BLaER1 treated with 17β-estradiol and CSF1 and Interleukin-3, amounts not matched to agents 10 nM and 100 nM (cell line): ENCODE measurements at regions not wholly inside any gene's neighbourhood (a gene's known extent, or its start where the extent isn't known, plus 50 kb on each side); places are given as distances from the start of the nearest gene placed in this dataset.

Experiments
- H3K27ac ChIP-seq, 11 experiments: shearing (Covaris generic); formaldehyde crosslinking; 2 replicates each; pipeline ENCODE4 v1.8.1; 2022
- H3K27me3 ChIP-seq, 11 experiments: shearing (Covaris generic); formaldehyde crosslinking; 2 replicates each; pipeline ENCODE4 v1.8.1; 2022
- H3K36me3 ChIP-seq, 11 experiments: shearing (Covaris generic); formaldehyde crosslinking; 2 replicates each; pipeline ENCODE4 v1.8.1; 2022
- H3K4me1 ChIP-seq, 10 experiments: shearing (Covaris generic); formaldehyde crosslinking; 2 replicates each; pipeline ENCODE4 v1.8.1; 2022
- H3K4me2 ChIP-seq, 11 experiments: shearing (Covaris generic); formaldehyde crosslinking; 2 replicates each; pipeline ENCODE4 v1.8.1; 2022
- H3K4me3 ChIP-seq, 10 experiments: shearing (Covaris generic); formaldehyde crosslinking; 2 replicates each; pipeline ENCODE4 v1.8.1; 2022
- H3K9ac ChIP-seq, 11 experiments: shearing (Covaris generic); formaldehyde crosslinking; 2 replicates each; pipeline ENCODE4 v1.8.1; 2022
- H3K9me3 ChIP-seq, 11 experiments: shearing (Covaris generic); formaldehyde crosslinking; replicated peaks in 1 of 11; 2 replicates each; pipeline ENCODE4 v1.8.1; 2022
- H4K20me1 ChIP-seq, 11 experiments: shearing (Covaris generic); formaldehyde crosslinking; 2 replicates each; pipeline ENCODE4 v1.8.1; 2022
- Cebpa-rat ChIP-seq, 11 experiments: shearing (Covaris generic); IDR thresholded peaks; 2 replicates each; pipeline ENCODE4 v1.8.1; 2022

GRCh38 chr4:1480720-1481119 lies 74.5 kb upstream of the NKX1-1 start:
- H3K9ac ChIP-seq = no peak overlapping the region
- no peak overlapping the region for H3K4me2 ChIP-seq
- H3K27ac ChIP-seq = no peak overlapping the region
- no peak overlapping the region for H3K4me3 ChIP-seq
- H3K36me3 ChIP-seq = no peaks in the 10 kb centered on the region
- no peaks in the 10 kb centered on the region for H4K20me1 ChIP-seq
- H3K9me3 ChIP-seq = peaks cover 34 to 52% (median 42%) of the 10 kb centered on the region in 11 experiments
- no peaks in the 10 kb centered on the region for H3K4me1 ChIP-seq
- TF ChIP-seq Cebpa-rat (IDR thresholded peaks at IDR 0.05) = no peak
- no peaks in the 10 kb centered on the region for H3K27me3 ChIP-seq

DNA sequence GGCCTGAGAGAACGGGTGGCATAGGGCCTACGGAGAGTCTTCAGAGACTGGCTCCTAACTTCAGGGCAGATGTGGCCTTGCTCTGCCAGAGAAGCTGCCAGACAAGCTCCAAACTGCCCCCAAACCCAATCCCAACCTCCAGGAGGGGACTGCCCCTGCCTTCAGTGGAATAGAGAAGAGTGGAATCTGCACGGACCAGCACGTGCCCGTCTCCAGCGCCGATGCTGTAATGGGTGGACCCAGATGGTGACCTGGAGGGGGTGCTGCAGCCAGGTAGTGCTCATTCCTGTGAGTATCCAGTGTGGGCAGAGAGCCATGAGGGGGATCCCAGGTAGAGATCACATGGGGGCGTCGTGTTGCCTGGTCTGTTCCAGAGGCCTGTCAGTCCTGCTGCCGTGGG lies 73.2 kb upstream of the NKX1-1 start:
- Histone ChIP-seq H3K9ac (no peak overlapping the region), H4K20me1 (no peaks in the 10 kb centered on the region), H3K9me3 (peaks cover 23 to 39% (median 30%) of the 10 kb centered on the region in 11 experiments), H3K36me3 (no peaks in the 10 kb centered on the region), H3K27ac (no peak overlapping the region), H3K4me1 (no peaks in the 10 kb centered on the region), H3K4me2 (no peak overlapping the region), H3K27me3 (no peaks in the 10 kb centered on the region), H3K4me3 (no peak overlapping the region)
- no peak for TF ChIP-seq Cebpa-rat (IDR thresholded peaks at IDR 0.05)

DNA sequence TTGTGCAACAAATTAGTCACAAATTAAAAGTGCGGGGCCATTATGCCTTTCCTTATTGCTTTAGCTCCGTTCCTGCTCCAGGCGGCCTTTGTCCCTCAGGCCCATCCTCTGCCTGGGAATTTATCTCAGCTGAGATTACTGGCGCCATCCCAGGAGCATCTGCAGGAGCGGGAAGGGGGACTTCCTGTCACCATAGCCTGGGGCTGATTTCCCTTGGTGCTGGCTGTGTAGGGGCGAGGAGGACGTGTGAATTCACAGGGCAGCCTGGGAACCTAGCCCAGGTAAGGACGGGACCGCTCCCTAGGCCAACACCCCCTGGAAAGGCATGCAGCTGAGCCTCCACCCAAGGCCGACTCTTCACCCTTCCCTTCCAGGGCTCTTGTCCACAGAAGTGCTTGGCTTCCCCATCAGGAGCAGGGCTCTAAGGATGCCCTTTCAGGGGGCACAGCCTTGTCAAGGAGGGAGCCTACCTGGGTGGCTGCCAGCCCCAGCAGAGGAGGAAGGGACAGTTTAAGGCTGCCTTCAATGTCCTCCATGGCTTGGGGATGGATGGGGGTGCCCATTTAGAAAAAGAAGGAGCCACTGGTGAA lies 72.6 kb upstream of the NKX1-1 start:
- Histone ChIP-seq H4K20me1 (no peaks in the 10 kb centered on the region), H3K9me3 (peaks cover 23 to 39% (median 28%) of the 10 kb centered on the region in 11 experiments), H3K27me3 (no peaks in the 10 kb centered on the region), H3K9ac (no peak overlapping the region), H3K4me1 (no peaks in the 10 kb centered on the region), H3K27ac (no peak overlapping the region), H3K4me2 (no peak overlapping the region), H3K36me3 (no peaks in the 10 kb centered on the region), H3K4me3 (no peak overlapping the region)
- TF ChIP-seq Cebpa-rat (IDR thresholded peaks at IDR 0.05) = no peak

- peaks cover 0 to under 1% (median 0%) of the 10 kb centered on the region in 11 experiments; a peak in 1 of 22 replicates for H3K27me3 ChIP-seq
- TF ChIP-seq Cebpa-rat (IDR thresholded peaks at IDR 0.05) = no peak
- H4K20me1 ChIP-seq = no peaks in the 10 kb centered on the region
These were observed 71.0 kb upstream of the NKX1-1 start for GRCh38 chr4:1477045-1477840.

DNA sequence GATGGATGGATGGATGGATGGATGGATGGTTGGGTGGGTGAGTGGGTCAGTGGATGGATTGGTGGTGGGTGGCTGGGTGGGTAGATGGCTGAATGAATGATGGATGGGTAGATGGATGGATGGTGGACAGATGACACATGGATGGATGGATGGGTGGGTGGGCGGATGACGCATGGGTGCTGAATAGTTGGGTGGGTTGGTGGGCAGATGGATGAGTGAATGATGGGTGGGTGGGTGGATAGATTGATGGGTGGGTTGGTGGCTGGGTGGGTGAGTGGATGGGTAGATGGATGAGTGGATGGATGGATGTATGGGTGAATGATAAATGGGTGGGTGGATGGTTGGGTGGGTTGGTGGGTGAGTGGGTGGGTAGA lies 69.9 kb upstream of the NKX1-1 start:
- H3K27me3 ChIP-seq = peaks cover 0 to 4% (median 0%) of the 10 kb centered on the region in 11 experiments; a peak in 1 of 22 replicates
- H4K20me1 ChIP-seq = no peaks in the 10 kb centered on the region
- H3K4me3 ChIP-seq = no peak overlapping the region
- H3K36me3 ChIP-seq = no peaks in the 10 kb centered on the region
- no peak overlapping the region for H3K27ac ChIP-seq
- no peak overlapping the region for H3K9ac ChIP-seq
- no peak overlapping the region for H3K4me2 ChIP-seq
- no peak for TF ChIP-seq Cebpa-rat (IDR thresholded peaks at IDR 0.05)
- peaks cover 12 to 28% (median 17%) of the 10 kb centered on the region in 11 experiments for H3K9me3 ChIP-seq
- H3K4me1 ChIP-seq = no peaks in the 10 kb centered on the region

More at GRCh38 chr4:1477045-1477840, 71.0 kb upstream of the NKX1-1 start:
- H3K9ac ChIP-seq = no peak overlapping the region
- H3K27ac ChIP-seq = no peak overlapping the region
- no peaks in the 10 kb centered on the region for H3K4me1 ChIP-seq
- H3K4me3 ChIP-seq = no peak overlapping the region
- H3K4me2 ChIP-seq = no peak overlapping the region
- no peaks in the 10 kb centered on the region for H3K36me3 ChIP-seq
- H3K9me3 ChIP-seq = peaks cover 23 to 39% (median 28%) of the 10 kb centered on the region in 11 experiments

DNA sequence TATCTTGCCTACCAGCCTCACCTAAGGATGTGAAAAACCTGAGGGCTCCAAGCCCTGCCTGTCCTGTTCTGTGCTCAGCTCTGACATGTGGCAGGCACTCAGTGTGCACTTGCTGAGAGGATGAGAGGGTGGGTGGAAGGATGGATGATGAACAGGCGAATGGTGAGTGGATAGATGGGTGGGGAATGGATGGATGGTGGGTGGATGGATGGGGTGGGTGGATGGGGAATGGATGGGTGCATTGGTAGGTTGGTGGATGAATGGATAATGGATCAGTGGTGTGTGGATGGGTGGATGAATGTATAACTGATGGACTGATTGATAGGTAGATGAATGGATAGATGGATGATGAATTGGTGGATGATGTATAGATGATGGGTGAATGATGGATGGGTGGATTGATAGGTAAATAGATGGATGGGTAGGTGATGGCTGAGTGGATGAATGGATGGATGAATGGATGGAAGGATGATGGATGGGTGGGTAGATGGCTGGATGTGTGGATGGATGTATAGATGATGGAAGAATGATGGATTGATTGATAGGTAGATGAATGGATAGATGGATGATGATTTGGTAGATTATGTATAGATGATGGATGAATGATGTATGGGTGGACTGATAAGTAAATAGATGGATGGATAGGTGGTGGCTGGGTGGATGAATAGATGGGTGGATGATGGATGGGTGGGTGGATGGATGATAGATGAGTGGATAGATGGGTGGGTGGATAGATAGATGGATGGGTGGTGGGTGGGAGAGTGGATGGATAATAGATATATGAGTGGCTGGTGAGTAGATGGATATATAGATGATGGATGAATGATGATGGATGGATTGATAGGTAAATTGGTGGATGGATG lies 69.3 kb upstream of the NKX1-1 start:
- Histone ChIP-seq H3K9me3 (peaks cover 6 to 21% (median 11%) of the 10 kb centered on the region in 11 experiments), H3K4me1 (no peaks in the 10 kb centered on the region), H4K20me1 (no peaks in the 10 kb centered on the region), H3K4me3 (no peak overlapping the region), H3K27me3 (peaks cover 0 to 4% (median 0%) of the 10 kb centered on the region in 11 experiments; a peak in 1 of 22 replicates), H3K27ac (no peak overlapping the region), H3K36me3 (no peaks in the 10 kb centered on the region), H3K9ac (no peak overlapping the region), H3K4me2 (no peak overlapping the region)
- no peak for TF ChIP-seq Cebpa-rat (IDR thresholded peaks at IDR 0.05)

DNA sequence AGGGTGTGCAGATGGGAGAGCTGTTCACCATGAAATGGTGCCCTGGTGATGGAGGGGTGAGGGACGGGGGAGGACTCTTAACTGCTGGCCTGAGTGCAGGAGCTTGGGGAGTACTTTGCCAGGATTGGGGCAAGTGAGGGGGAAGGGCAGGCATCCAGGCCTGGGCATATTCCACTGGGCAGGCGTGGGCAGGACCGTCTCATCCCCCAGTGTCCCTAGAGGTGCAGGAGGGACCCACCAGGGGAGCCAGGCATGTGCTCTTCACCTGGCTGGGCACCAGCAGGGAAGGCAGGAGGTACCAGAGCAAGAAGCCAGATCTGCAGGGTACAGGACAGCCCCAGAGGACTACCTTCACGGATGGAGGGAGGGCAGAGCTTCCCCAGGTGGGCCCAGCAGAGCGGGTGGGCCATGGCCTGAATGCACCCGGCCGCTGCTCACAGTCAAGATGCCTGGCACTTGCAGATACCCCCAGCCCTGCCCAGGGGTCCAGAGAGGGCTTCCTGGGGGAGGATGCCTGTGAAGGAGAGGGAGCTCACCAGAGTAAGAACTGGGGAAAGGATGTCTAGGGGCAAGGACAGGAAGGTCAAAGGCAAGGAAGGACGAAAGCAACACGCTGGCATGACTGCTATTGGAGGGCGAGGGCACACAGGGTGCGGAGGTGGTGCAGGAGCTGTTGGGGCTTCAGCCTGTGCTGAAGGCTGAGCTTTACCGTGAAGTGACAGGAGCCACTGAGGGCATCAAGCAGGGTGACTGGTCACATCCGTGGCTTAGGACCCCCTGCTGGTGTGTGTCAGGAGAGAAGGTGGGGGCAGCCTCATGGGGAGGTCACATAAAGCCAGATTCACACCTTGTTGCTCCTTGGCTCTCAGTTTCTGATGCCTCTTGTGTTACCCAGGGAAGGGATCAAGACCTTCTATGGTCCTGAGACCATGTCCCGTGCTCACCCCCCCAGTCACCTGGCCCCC lies 68.2 kb upstream of the NKX1-1 start:
- Histone ChIP-seq H3K9me3 (peaks cover 0 to 10% (median 0%) of the 10 kb centered on the region in 11 experiments; a peak in 5 of 22 replicates), H3K4me1 (no peaks in the 10 kb centered on the region), H3K27me3 (peaks cover 0 to 4% (median 0%) of the 10 kb centered on the region in 11 experiments; a peak in 1 of 22 replicates), H4K20me1 (no peaks in the 10 kb centered on the region), H3K4me3 (no peak overlapping the region), H3K36me3 (no peaks in the 10 kb centered on the region), H3K9ac (no peak overlapping the region), H3K4me2 (no peak overlapping the region), H3K27ac (no peak overlapping the region)
- no peak for TF ChIP-seq Cebpa-rat (IDR thresholded peaks at IDR 0.05)

DNA sequence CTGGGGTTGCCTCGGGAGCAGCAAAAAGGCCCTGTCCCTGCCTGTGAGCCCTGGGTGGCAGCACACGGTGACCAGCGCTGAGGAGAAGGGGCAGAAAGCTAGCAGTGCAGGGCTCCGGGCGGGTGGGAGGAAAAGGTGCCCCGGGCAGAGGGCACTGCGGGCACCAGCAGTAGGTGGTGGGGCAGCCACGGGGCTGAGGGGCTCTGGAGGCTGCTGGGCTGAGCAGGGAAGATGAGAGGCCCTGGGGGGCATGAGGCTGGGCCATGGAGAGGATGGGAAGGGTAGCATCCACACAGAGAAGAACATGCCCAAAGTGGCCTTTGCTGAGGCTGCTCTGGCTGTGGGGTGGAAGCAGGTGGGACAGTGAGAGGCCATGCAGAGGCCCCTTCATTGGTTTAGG lies 67.5 kb upstream of the NKX1-1 start:
- Histone ChIP-seq H3K4me2 (no peak overlapping the region), H3K9ac (no peak overlapping the region), H3K9me3 (peaks cover 0 to 7% (median 0%) of the 10 kb centered on the region in 11 experiments; a peak in 6 of 22 replicates), H3K4me1 (no peaks in the 10 kb centered on the region), H3K4me3 (no peak overlapping the region), H3K27me3 (peaks cover 0 to 4% (median 0%) of the 10 kb centered on the region in 11 experiments; a peak in 1 of 22 replicates), H3K36me3 (no peaks in the 10 kb centered on the region), H3K27ac (no peak overlapping the region), H4K20me1 (no peaks in the 10 kb centered on the region)
- TF ChIP-seq Cebpa-rat (IDR thresholded peaks at IDR 0.05) = no peak
